WERI-Rb-1 (cell line): ENCODE measurements at regions not wholly inside any gene's neighbourhood (a gene's known extent, or its start where the extent isn't known, plus 50 kb on each side); places are given as distances from the start of the nearest gene placed in this dataset.

Experiments
- DNase-seq: peaks from one replicate; pipeline ENCODE4 v3.0.0-alpha.2; 2020
- H3K27ac ChIP-seq: fragments of 250-450 bp; sonication (Bioruptor Pico); 2 replicates; pipeline ENCODE4 v1.5.1; 2020; ENCODE audit warnings: mild to moderate bottlenecking, moderate library complexity
- H3K27me3 ChIP-seq: fragments of 250-450 bp; sonication (Bioruptor Pico); 2 replicates; pipeline ENCODE4 v1.5.1; 2021; ENCODE audit warnings: mild to moderate bottlenecking, low read depth, moderate library complexity; ENCODE audit not compliant: insufficient read depth, severe bottlenecking
- H3K36me3 ChIP-seq: fragments of 250-450 bp; sonication (Bioruptor Pico); 2 replicates; pipeline ENCODE4 v1.5.1; 2020; ENCODE audit warnings: mild to moderate bottlenecking, moderate library complexity
- H3K4me3 ChIP-seq: 2 replicates; pipeline ENCODE4 v1.5.1; 2011; ENCODE audit warnings: low read depth, mild to moderate bottlenecking, control low read depth, low read length
- H3K9me3 ChIP-seq: fragments of 250-450 bp; sonication (Bioruptor Pico); 2 replicates; pipeline ENCODE4 v1.5.1; 2021; ENCODE audit warnings: mild to moderate bottlenecking, moderate library complexity; ENCODE audit not compliant: severe bottlenecking
- CTCF ChIP-seq: IDR thresholded peaks from 2 replicates; pipeline ENCODE4 v1.5.1; 2011; ENCODE audit warnings: low read depth, mild to moderate bottlenecking, control low read depth, inconsistent platforms, low read length

- H3K27me3 ChIP-seq = no peaks in the 10 kb centered on the region
- H3K36me3 ChIP-seq = no peaks in the 10 kb centered on the region
- no peak for DNase-seq
- H3K27ac ChIP-seq = no peak overlapping the region
- no peak overlapping the region for H3K4me3 ChIP-seq
- H3K9me3 ChIP-seq = peaks cover 8% of the 10 kb centered on the region
- TF ChIP-seq CTCF = no peak
Measured at GRCh38 chr2:6700335-6700734, 165.4 kb downstream of the CMPK2 start.

- H3K36me3 ChIP-seq = no peaks in the 10 kb centered on the region
- DNase-seq = no peak
- H3K9me3 ChIP-seq = peaks cover 8% of the 10 kb centered on the region
- no peaks in the 10 kb centered on the region for H3K27me3 ChIP-seq
- no peak overlapping the region for H3K27ac ChIP-seq
- no peak overlapping the region for H3K4me3 ChIP-seq
- TF ChIP-seq CTCF = no peak
Measured at GRCh38 chr2:6704077-6704476, 161.6 kb downstream of the CMPK2 start.

GRCh38 chr2:6721395-6721794 lies 144.3 kb downstream of the CMPK2 start:
- Histone ChIP-seq H3K27ac (no peak overlapping the region), H3K4me3 (no peak overlapping the region), H3K27me3 (no peaks in the 10 kb centered on the region), H3K36me3 (no peaks in the 10 kb centered on the region), H3K9me3 (no peaks in the 10 kb centered on the region)
- no peak for TF ChIP-seq CTCF
- DNase-seq = no peak

- no peak for TF ChIP-seq CTCF
- Histone ChIP-seq H3K27me3 (no peaks in the 10 kb centered on the region), H3K36me3 (no peaks in the 10 kb centered on the region), H3K4me3 (no peak overlapping the region), H3K9me3 (no peaks in the 10 kb centered on the region), H3K27ac (no peak overlapping the region)
- no peak for DNase-seq
Measured at GRCh38 chr2:6722574-6722973, 143.1 kb downstream of the CMPK2 start.

- H3K27ac ChIP-seq = no peak overlapping the region
- no peaks in the 10 kb centered on the region for H3K27me3 ChIP-seq
- TF ChIP-seq CTCF = no peak
- no peaks in the 10 kb centered on the region for H3K9me3 ChIP-seq
- DNase-seq = no peak
- H3K4me3 ChIP-seq = no peak overlapping the region
- no peaks in the 10 kb centered on the region for H3K36me3 ChIP-seq
Measured at GRCh38 chr2:6723865-6724604, 141.7 kb downstream of the CMPK2 start.

GRCh38 chr2:6724605-6725140 lies 141.0 kb downstream of the CMPK2 start:
- Histone ChIP-seq H3K27ac (no peak overlapping the region), H3K36me3 (no peaks in the 10 kb centered on the region), H3K9me3 (no peaks in the 10 kb centered on the region), H3K4me3 (no peak overlapping the region), H3K27me3 (no peaks in the 10 kb centered on the region)
- DNase-seq = no peak
- TF ChIP-seq CTCF = no peak
